ENCODE measurements at regions not wholly inside any gene's neighbourhood (a gene's known extent, or its start where the extent isn't known, plus 50 kb on each side); places are given as distances from the start of the nearest gene placed in this dataset.

DNA sequence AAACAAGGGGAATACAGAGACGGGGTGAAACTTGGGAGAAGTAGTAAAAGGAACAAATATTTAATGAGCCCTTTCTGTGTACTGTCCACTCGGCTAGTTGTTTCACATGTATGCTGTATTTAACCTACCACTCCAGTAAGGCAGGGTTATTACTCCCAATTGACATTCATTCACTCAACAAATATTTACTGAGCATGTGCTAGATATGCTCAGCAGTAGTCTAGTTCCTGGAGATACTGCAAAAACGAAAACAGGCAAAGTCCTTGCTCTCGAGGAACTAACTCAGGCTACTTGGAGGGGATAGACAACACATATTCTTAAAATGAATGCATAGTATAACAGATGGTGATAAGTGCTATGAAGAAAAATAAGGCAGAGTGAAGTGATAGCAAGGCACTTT is 207.3 kb downstream of the SS18 start:
- TF ChIP-seq, protein P1, sequence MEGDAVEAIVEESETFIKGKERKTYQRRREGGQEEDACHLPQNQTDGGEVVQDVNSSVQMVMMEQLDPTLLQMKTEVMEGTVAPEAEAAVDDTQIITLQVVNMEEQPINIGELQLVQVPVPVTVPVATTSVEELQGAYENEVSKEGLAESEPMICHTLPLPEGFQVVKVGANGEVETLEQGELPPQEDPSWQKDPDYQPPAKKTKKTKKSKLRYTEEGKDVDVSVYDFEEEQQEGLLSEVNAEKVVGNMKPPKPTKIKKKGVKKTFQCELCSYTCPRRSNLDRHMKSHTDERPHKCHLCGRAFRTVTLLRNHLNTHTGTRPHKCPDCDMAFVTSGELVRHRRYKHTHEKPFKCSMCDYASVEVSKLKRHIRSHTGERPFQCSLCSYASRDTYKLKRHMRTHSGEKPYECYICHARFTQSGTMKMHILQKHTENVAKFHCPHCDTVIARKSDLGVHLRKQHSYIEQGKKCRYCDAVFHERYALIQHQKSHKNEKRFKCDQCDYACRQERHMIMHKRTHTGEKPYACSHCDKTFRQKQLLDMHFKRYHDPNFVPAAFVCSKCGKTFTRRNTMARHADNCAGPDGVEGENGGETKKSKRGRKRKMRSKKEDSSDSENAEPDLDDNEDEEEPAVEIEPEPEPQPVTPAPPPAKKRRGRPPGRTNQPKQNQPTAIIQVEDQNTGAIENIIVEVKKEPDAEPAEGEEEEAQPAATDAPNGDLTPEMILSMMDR (conservative IDR thresholded peaks at IDR 0.05 in 1 of 2, IDR thresholded peaks at IDR 0.05 in 1 of 2; ENCODE audit: low read depth in 1 of 2, low read length in 2 of 2), result no peak
- no peak for TF ChIP-seq EZH2 (IDR thresholded peaks at IDR 0.05; ENCODE audit: low read length, missing control alignments)
